ENCODE measurements at regions not wholly inside any gene's neighbourhood (a gene's known extent, or its start where the extent isn't known, plus 50 kb on each side); places are given as distances from the start of the nearest gene placed in this dataset.

- Mint-ChIP-seq H3K9me3 (peaks cover 29% of the 10 kb centered on the region), H3K27ac (no peak overlapping the region), H3K36me3 (ENCODE audit: low read depth) (peaks cover 31% of the 10 kb centered on the region), H3K27me3 (ENCODE audit: low read depth, poor library complexity) (no peaks in the 10 kb centered on the region), H3K4me1 (peaks cover 12% of the 10 kb centered on the region), H3K4me3 (no peak overlapping the region)
- TF ChIP-seq, protein P1, sequence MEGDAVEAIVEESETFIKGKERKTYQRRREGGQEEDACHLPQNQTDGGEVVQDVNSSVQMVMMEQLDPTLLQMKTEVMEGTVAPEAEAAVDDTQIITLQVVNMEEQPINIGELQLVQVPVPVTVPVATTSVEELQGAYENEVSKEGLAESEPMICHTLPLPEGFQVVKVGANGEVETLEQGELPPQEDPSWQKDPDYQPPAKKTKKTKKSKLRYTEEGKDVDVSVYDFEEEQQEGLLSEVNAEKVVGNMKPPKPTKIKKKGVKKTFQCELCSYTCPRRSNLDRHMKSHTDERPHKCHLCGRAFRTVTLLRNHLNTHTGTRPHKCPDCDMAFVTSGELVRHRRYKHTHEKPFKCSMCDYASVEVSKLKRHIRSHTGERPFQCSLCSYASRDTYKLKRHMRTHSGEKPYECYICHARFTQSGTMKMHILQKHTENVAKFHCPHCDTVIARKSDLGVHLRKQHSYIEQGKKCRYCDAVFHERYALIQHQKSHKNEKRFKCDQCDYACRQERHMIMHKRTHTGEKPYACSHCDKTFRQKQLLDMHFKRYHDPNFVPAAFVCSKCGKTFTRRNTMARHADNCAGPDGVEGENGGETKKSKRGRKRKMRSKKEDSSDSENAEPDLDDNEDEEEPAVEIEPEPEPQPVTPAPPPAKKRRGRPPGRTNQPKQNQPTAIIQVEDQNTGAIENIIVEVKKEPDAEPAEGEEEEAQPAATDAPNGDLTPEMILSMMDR (IDR thresholded peaks at IDR 0.05) = peak; percentile 45
- peak; percentile 4 for DNase-seq
Observed at GRCh38 chr11:28529540-28530410, 421.6 kb downstream of the METTL15 start.

GRCh38 chr11:28529046-28529445 lies 420.9 kb downstream of the METTL15 start:
- H3K4me3 Mint-ChIP-seq = no peak overlapping the region
- H3K36me3 Mint-ChIP-seq (ENCODE audit: low read depth) = peaks cover 37% of the 10 kb centered on the region
- TF ChIP-seq, protein P1 (IDR thresholded peaks at IDR 0.05) = no peak
- H3K27ac Mint-ChIP-seq = no peak overlapping the region
- H3K27me3 Mint-ChIP-seq (ENCODE audit: low read depth, poor library complexity) = no peaks in the 10 kb centered on the region
- peaks cover 36% of the 10 kb centered on the region for H3K9me3 Mint-ChIP-seq
- no peak for DNase-seq
- H3K4me1 Mint-ChIP-seq = peaks cover 12% of the 10 kb centered on the region

DNA sequence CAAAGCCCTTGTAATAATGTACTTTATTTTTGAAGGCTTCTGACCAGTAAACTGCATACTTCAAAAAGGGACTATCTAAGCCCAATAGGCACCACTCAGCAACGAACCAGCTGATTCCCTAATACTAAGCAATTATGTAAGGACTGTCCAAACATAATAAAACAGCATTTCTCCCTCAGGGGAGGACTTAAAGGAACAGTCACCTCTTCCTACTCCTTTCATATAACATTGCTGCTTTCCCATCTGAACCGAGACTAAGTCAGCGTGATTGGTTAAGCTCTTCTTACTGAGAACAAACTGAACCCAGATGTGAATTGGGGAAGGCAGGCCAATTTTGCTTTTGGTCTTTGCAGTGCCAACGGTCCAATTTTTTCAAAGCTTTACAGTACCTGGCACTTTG lies 420.0 kb downstream of the METTL15 start:
- peaks cover 42% of the 10 kb centered on the region for H3K9me3 Mint-ChIP-seq
- TF ChIP-seq, protein P1 (IDR thresholded peaks at IDR 0.05) = no peak
- peaks cover 12% of the 10 kb centered on the region for H3K4me1 Mint-ChIP-seq
- H3K4me3 Mint-ChIP-seq = no peak overlapping the region
- peaks cover 42% of the 10 kb centered on the region for H3K36me3 Mint-ChIP-seq (ENCODE audit: low read depth)
- H3K27ac Mint-ChIP-seq = no peak overlapping the region
- no peaks in the 10 kb centered on the region for H3K27me3 Mint-ChIP-seq (ENCODE audit: low read depth, poor library complexity)
- no peak for DNase-seq

- Mint-ChIP-seq H3K9me3 (peaks cover 42% of the 10 kb centered on the region), H3K4me1 (peaks cover 12% of the 10 kb centered on the region), H3K27me3 (ENCODE audit: low read depth, poor library complexity) (no peaks in the 10 kb centered on the region), H3K36me3 (ENCODE audit: low read depth) (peaks cover 42% of the 10 kb centered on the region), H3K4me3 (no peak overlapping the region), H3K27ac (no peak overlapping the region)
- TF ChIP-seq, protein P1 (IDR thresholded peaks at IDR 0.05) = no peak
- DNase-seq = no peak
Observed at GRCh38 chr11:28526406-28526751, 418.2 kb downstream of the METTL15 start.

GRCh38 chr11:28525636-28526405 lies 417.6 kb downstream of the METTL15 start:
- H3K27ac Mint-ChIP-seq = no peak overlapping the region
- H3K4me1 Mint-ChIP-seq = peaks cover 12% of the 10 kb centered on the region
- H3K9me3 Mint-ChIP-seq = peaks cover 42% of the 10 kb centered on the region
- no peak for DNase-seq
- H3K4me3 Mint-ChIP-seq = no peak overlapping the region
- TF ChIP-seq, protein P1 (IDR thresholded peaks at IDR 0.05) = no peak
- H3K27me3 Mint-ChIP-seq (ENCODE audit: low read depth, poor library complexity) = no peaks in the 10 kb centered on the region
- H3K36me3 Mint-ChIP-seq (ENCODE audit: low read depth) = peaks cover 42% of the 10 kb centered on the region

All from nephron progenitor cell (in vitro differentiated cells).